Gastroesophageal sphincter (tissue), 3 donors: ENCODE measurements at regions not wholly inside any gene's neighbourhood (a gene's known extent, or its start where the extent isn't known, plus 50 kb on each side); places are given as distances from the start of the nearest gene placed in this dataset.

Source experiments
- CTCF ChIP-seq, 4 experiments: fragments of 200-600 bp in 2 of 4; fragments of 450-650 bp in 2 of 4; sonication (generic) in 1 of 4; IDR thresholded peaks; one replicate each; pipeline ENCODE4 v1.5.1; 2017 to 2019; ENCODE audit warnings: antibody characterized with exemption in 4 of 4, mild to moderate bottlenecking in 2 of 4, moderate library complexity in 2 of 4
- EP300 ChIP-seq: sonication (generic); formaldehyde crosslinking; IDR thresholded peaks from one replicate; pipeline ENCODE4 v1.6.1; 2017; ENCODE audit warnings: antibody characterized with exemption, mild to moderate bottlenecking
- POLR2A ChIP-seq, 2 donors: fragments of 450-650 bp; IDR thresholded peaks; one replicate each; pipeline ENCODE4 v1.6.1; 2017; ENCODE audit warnings: antibody characterized with exemption in 2 of 2, mild to moderate bottlenecking in 2 of 2, moderate library complexity in 1 of 2

DNA sequence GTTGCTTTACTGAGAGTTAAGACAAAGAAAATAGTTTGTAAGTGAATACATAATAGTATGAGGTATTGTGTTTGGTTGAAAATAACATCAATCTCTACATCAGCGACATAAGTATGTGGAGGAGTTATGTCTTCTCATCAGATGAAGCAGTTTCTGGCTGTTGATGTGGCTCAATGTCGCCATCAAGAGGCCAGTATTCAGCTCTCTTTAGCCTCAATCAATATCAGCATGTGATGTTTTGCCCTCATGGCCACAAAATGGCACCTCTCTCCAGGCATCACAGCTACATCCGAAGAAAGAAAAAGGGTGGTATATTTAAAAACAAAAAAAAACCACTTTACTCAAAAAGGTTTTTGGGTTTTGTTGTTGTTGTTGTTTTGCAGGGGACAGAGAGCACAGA, 302.3 kb upstream of the TMEM132C start:
- no peak for TF ChIP-seq CTCF (IDR thresholded peaks at IDR 0.05)
- no peak for TF ChIP-seq POLR2A (IDR thresholded peaks at IDR 0.05)
- no peak for TF ChIP-seq EP300
